ENCODE measurements at regions not wholly inside any gene's neighbourhood (a gene's known extent, or its start where the extent isn't known, plus 50 kb on each side); places are given as distances from the start of the nearest gene placed in this dataset.

- no peaks in the 10 kb centered on the region for H3K23me2 ChIP-seq (ENCODE audit: insufficient read length, low read depth, low read length, poor library complexity, severe bottlenecking)
- H3K23ac ChIP-seq (ENCODE audit: insufficient read length, low read depth, low read length): no peak overlapping the region
- H3K79me2 ChIP-seq (ENCODE audit: insufficient read depth, low read length): no peaks in the 10 kb centered on the region
- no peak overlapping the region for H3K27ac ChIP-seq (ENCODE audit: insufficient read length, low read depth, low read length)
- H3K4me1 ChIP-seq (ENCODE audit: insufficient read depth, low read length): peaks cover 5% of the 10 kb centered on the region; the same call in 1 of the 2 replicates
- H2AFZ ChIP-seq (ENCODE audit: low read length): no peak overlapping the region
- no peak overlapping the region for H2BK15ac ChIP-seq (ENCODE audit: low read depth, low read length)
- TF ChIP-seq CTCF (conservative IDR thresholded peaks at IDR 0.05): no peak
- peaks cover 17% of the 10 kb centered on the region for H3K27me3 Mint-ChIP-seq (ENCODE audit: low read depth)
- peaks cover 21% of the 10 kb centered on the region for H3K9me3 ChIP-seq (ENCODE audit: control insufficient read depth, low read depth, low read length)
- no peak overlapping the region for H4K5ac ChIP-seq (ENCODE audit: insufficient read length, low read depth, low read length)
- no peak overlapping the region for H3K9ac ChIP-seq (ENCODE audit: extremely low read depth, insufficient read length, low read length)
- WGBS (ENCODE audit: extremely low coverage, insufficient read length, low lambda C conversion rate): no CpG with 5 or more reads among the region's 3 CpGs
- H3K36me3 Mint-ChIP-seq (ENCODE audit: insufficient read depth in 1 of 3, low read depth in 3 of 3): peaks cover 0 to 13% (median 10%) of the 10 kb centered on the region in 3 experiments; a peak in 3 of 7 replicates
- H4K91ac ChIP-seq (ENCODE audit: insufficient read length, low read depth, low read length): no peak overlapping the region
- no peak overlapping the region for H3K56ac ChIP-seq (ENCODE audit: insufficient read length, low read depth, low read length)
- H4K8ac ChIP-seq (replicated peaks; ENCODE audit: insufficient read length, low read depth, low read length): no peak overlapping the region
- DNase-seq: peak; percentile 72
- H3K4me2 ChIP-seq (ENCODE audit: insufficient read depth, insufficient read length, low read length): no peak overlapping the region
- no peak overlapping the region for H2AK5ac ChIP-seq (ENCODE audit: insufficient read length, low read length)
- no peak overlapping the region for H2BK20ac ChIP-seq (ENCODE audit: low read depth, low read length, poor library complexity, severe bottlenecking)
- H2BK120ac ChIP-seq (ENCODE audit: low read depth, low read length, poor library complexity, severe bottlenecking): no peak overlapping the region
- H2BK5ac ChIP-seq (ENCODE audit: insufficient read length, low read length): no peak overlapping the region
- H3K4ac ChIP-seq (ENCODE audit: low read depth, low read length): no peak overlapping the region
- H3K27me3 ChIP-seq (ENCODE audit: insufficient read depth, low read length): no peaks in the 10 kb centered on the region; the same call in 1 of the 2 replicates
- H3K4me1 Mint-ChIP-seq: peaks cover 24 to 34% of the 10 kb centered on the region in 2 experiments
- H3K4me3 Mint-ChIP-seq: peak overlapping the region in 1 of 2 experiments; percentile 2; a peak in 1 of 5 replicates
- H2BK12ac ChIP-seq (ENCODE audit: insufficient read length, low read depth, low read length): no peak overlapping the region
- no peaks in the 10 kb centered on the region for H4K20me1 ChIP-seq (ENCODE audit: control insufficient read depth, insufficient read depth, insufficient read length)
- no peak overlapping the region for H3K18ac ChIP-seq (ENCODE audit: insufficient read length, low read depth, low read length)
- no peak overlapping the region for H3T11ph ChIP-seq (ENCODE audit: low read length)
- H3K14ac ChIP-seq (ENCODE audit: insufficient read depth, low read length): no peak overlapping the region
- no peaks in the 10 kb centered on the region for H3K79me1 ChIP-seq (ENCODE audit: insufficient read depth, low read depth, low read length, poor library complexity, severe bottlenecking)
- peak overlapping the region in 1 of 3 experiments; percentile 90; a peak in 1 of 7 replicates for H3K27ac Mint-ChIP-seq
- H3K9me3 Mint-ChIP-seq: peaks cover 65 to 67% of the 10 kb centered on the region in 2 experiments
Measured at GRCh38 chrX:148441387-148441786, 59.0 kb upstream of the AFF2 start.
